ENCODE measurements at regions not wholly inside any gene's neighbourhood (a gene's known extent, or its start where the extent isn't known, plus 50 kb on each side); places are given as distances from the start of the nearest gene placed in this dataset.

- H3K27ac ChIP-seq, result no peak overlapping the region
- no peak for TF ChIP-seq ZFX (IDR thresholded peaks at IDR 0.05)
- no peak for TF ChIP-seq CTCF (conservative IDR thresholded peaks at IDR 0.05)
Observed at GRCh38 chr14:98614741-98615140, 657.3 kb downstream of the BCL11B start.

GRCh38 chr14:98622208-98623051, 649.6 kb downstream of the BCL11B start:
- TF ChIP-seq CTCF (conservative IDR thresholded peaks at IDR 0.05) (no peak), ZFX (IDR thresholded peaks at IDR 0.05) (no peak)
- no peak overlapping the region for H3K27ac ChIP-seq

GRCh38 chr14:98623788-98624415, 648.1 kb downstream of the BCL11B start:
- H3K27ac ChIP-seq, result no peak overlapping the region
- no peak for TF ChIP-seq CTCF (conservative IDR thresholded peaks at IDR 0.05)
- no peak for TF ChIP-seq ZFX (IDR thresholded peaks at IDR 0.05)

- H3K27ac ChIP-seq, result no peak overlapping the region
- TF ChIP-seq ZFX (IDR thresholded peaks at IDR 0.05) (no peak), CTCF (conservative IDR thresholded peaks at IDR 0.05) (no peak)
Observed at GRCh38 chr14:98633380-98633779, 638.6 kb downstream of the BCL11B start.

GRCh38 chr14:98634043-98634820, 637.8 kb downstream of the BCL11B start:
- no peak for TF ChIP-seq ZFX (IDR thresholded peaks at IDR 0.05)
- no peak for TF ChIP-seq CTCF (conservative IDR thresholded peaks at IDR 0.05)
- H3K27ac ChIP-seq, result no peak overlapping the region

GRCh38 chr14:98638366-98638765, 633.6 kb downstream of the BCL11B start:
- no peak overlapping the region for H3K27ac ChIP-seq
- TF ChIP-seq CTCF (conservative IDR thresholded peaks at IDR 0.05) (no peak), ZFX (IDR thresholded peaks at IDR 0.05) (no peak)

- H3K27ac ChIP-seq, result no peak overlapping the region
- TF ChIP-seq CTCF (conservative IDR thresholded peaks at IDR 0.05) (no peak), ZFX (IDR thresholded peaks at IDR 0.05) (no peak)
Observed at GRCh38 chr14:98647754-98648153, 624.2 kb downstream of the BCL11B start.
